GM10266 (cell line): ENCODE measurements at regions not wholly inside any gene's neighbourhood (a gene's known extent, or its start where the extent isn't known, plus 50 kb on each side); places are given as distances from the start of the nearest gene placed in this dataset.

Experiments
- DNase-seq: peaks from one replicate; pipeline ENCODE4 v3.0.0; 2012; ENCODE audit errors: extremely low spot score
- CTCF ChIP-seq: IDR thresholded peaks from 2 replicates; pipeline ENCODE4 v1.5.1; 2012; ENCODE audit warnings: mild to moderate bottlenecking, low read depth; ENCODE audit not compliant: control insufficient read depth, insufficient read depth; ENCODE audit errors: missing control alignments

- no peak for DNase-seq
- TF ChIP-seq CTCF: no peak
These were observed 123.6 kb upstream of the MTNR1B start for GRCh38 chr11:92845805-92846204.

- DNase-seq: no peak
These were observed 122.8 kb upstream of the MTNR1B start for GRCh38 chr11:92846491-92847125.

GRCh38 chr11:92848578-92848977 lies 120.9 kb upstream of the MTNR1B start:
- no peak for TF ChIP-seq CTCF
- no peak for DNase-seq

More at GRCh38 chr11:92846491-92847125, 122.8 kb upstream of the MTNR1B start:
- TF ChIP-seq CTCF: no peak

- no peak for DNase-seq
- no peak for TF ChIP-seq CTCF
These were observed 119.1 kb upstream of the MTNR1B start for GRCh38 chr11:92850296-92850826.

- DNase-seq: no peak
- no peak for TF ChIP-seq CTCF
These were observed 117.2 kb upstream of the MTNR1B start for GRCh38 chr11:92852229-92852628.

- TF ChIP-seq CTCF: no peak
- no peak for DNase-seq
These were observed 116.5 kb upstream of the MTNR1B start for GRCh38 chr11:92852946-92853345.

- no peak for TF ChIP-seq CTCF
- no peak for DNase-seq
These were observed 115.3 kb upstream of the MTNR1B start for GRCh38 chr11:92854162-92854561.
